NCI-H2107 treated with DMSO at 0.1 percent for 48 hours (cell line): ENCODE measurements at regions not wholly inside any gene's neighbourhood (a gene's known extent, or its start where the extent isn't known, plus 50 kb on each side); places are given as distances from the start of the nearest gene placed in this dataset.

Source experiments
- DNase-seq: peaks from one replicate; lab custom pipeline; 2025; ENCODE audit not compliant: unreplicated experiment; lab: John Stamatoyannopoulos, UW

DNA sequence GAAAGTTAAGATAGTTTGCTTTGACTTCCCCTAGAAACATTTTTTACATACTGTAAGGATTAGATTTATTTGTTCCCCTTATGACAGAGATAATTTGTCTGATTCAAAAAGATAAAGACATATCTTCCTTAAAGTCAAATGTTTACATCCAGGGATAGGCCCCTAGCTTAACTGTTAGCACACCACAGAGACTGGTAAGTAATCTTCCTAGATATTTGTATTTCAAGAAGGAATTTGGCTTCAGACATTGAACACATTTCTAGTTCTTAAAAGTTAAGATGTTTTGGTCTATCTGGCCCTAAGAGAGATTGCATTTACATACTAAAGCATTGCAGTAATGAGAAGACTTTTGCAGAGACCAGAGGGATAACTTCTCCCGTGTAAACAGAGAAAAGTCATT, 1201.1 kb upstream of the GJE1 start:
- DNase-seq = no peak

GRCh38 chr6:140929121-140929520, 1203.6 kb upstream of the GJE1 start:
- no peak for DNase-seq

DNA sequence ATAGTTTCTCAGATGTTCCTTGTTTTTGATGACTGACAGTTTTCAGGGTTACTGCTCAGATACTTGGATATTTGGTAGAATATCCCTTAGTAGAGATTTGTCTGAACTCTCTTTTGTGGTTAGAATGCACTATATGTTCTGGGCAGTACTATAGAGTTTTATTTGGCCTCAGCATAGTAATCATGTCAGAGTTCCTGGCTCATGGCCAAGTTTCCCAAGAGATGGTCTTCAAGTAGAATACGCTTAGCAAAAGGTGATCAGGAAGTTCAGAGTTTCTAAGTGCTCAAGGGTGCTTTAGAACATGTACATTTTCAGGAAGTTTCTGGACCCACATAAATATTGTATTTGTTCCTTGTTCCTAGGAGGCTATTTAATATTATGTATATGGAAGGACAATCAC, 1209.7 kb upstream of the GJE1 start:
- no peak for DNase-seq

DNA sequence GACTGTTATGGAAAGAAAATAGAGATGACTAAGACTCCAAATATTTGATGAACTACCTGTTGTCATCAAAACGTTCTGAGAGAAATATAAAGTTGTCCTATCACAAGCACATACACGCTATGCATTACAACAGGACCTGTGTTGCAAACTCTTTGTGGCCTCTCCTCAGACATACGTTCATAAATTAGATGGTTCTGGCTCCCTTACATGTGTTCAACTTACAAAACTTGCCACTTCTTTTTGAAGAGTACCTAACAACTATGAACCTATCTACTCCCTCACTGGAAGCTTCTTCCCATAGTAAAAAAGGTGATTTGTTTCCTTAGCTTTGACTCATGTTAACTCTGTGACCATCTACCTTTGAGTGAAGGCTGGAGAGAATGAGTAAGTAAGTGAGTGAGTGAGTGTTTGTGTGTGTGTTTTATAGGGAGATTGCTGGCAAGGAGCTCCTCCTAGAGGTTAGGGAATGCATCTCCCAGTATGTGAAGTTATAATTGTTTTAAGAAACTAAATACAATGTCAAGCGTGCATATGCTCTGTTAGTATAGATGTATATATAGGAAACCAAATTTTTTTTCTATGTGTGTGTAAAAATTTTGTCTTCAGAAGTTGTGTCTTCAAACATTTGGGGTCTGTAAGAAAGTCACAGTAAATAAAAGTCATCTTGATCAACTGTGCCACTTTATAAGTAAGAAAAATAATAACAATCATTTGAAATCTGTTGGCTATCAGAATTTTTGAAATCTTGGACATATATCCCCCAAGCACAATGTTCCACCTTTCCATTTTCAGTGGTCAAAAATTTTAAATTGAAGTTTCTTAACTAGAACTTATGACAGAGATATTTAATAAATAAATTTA, 1211.1 kb upstream of the GJE1 start:
- DNase-seq = peak; percentile 62

- DNase-seq = no peak
Observed at GRCh38 chr6:140917911-140918310, 1214.8 kb upstream of the GJE1 start.

DNA sequence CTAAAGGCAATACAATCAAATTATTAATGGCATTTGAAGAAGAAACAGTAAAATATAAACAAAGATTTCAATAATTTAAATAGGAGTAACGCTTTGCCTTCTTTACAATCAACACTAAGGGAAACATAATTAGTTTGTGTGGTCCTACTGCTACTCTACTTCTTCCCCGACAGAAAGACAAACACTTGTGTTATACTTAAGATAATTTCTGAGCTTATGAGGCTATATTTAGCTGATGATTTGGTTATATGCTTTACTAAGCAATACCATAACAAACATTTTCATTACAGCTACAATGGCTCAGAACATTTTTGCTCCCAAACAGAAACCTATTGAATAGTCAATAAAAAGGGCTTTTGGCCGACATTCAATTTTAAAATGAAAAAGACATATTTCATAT, 1217.2 kb upstream of the GJE1 start:
- DNase-seq = no peak

GRCh38 chr6:140915103-140915502, 1217.6 kb upstream of the GJE1 start:
- peak; percentile 27 for DNase-seq

DNA sequence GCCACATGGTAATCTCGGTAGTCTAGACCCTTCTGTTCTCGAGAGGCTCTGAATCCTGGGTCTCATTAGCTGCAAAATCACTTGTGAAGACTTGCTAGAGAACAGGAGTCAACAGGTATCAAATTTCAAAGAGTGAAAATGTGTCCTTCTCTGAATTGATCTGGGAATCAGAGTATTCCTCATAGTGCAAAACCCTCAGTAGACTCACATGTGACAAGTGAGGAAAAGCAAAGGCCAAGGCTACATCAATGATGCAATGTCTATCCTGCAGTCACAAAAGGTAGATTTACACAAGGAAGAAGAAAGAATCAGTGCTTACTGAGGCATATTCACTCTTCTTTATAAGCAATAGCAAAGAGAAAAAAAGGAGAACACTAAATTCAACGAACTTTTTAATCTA, 1220.0 kb upstream of the GJE1 start:
- DNase-seq = no peak

GRCh38 chr6:140909625-140910024, 1223.1 kb upstream of the GJE1 start:
- DNase-seq = no peak

- no peak for DNase-seq
Observed at GRCh38 chr6:140909156-140909555, 1223.6 kb upstream of the GJE1 start.

- no peak for DNase-seq
Observed at GRCh38 chr6:140908505-140908904, 1224.2 kb upstream of the GJE1 start.

GRCh38 chr6:140907235-140907634, 1225.5 kb upstream of the GJE1 start:
- DNase-seq = no peak

- no peak for DNase-seq
Observed at GRCh38 chr6:140905724-140906123, 1227.0 kb upstream of the GJE1 start.

- DNase-seq = no peak
Observed at GRCh38 chr6:140905050-140905449, 1227.7 kb upstream of the GJE1 start.

- no peak for DNase-seq
Observed at GRCh38 chr6:140897804-140898573, 1234.7 kb upstream of the GJE1 start.

GRCh38 chr6:140897349-140897748, 1235.4 kb upstream of the GJE1 start:
- DNase-seq = no peak

DNA sequence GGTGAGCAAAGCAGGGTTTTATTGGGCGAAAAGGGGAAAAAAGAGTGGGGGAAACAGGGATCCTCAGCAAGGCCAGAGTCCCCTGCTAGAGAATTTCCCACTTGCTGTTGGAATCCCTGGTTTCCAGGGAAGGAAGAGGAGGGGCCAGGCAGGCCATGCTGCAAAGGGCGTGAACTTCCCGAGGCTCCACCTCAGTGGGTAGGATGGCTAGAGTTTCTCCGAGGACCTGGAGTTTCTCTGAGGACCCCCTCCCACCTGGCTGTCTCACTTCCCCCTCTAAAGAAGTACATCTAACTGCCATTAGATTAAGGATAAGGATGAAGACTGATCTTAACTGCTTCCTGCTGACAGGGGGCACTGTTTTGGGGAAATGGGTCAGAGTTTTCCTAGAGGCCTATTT, 1239.3 kb upstream of the GJE1 start:
- DNase-seq = no peak

GRCh38 chr6:140879946-140880345, 1252.8 kb upstream of the GJE1 start:
- no peak for DNase-seq

- DNase-seq = no peak
Observed at GRCh38 chr6:140874066-140874465, 1258.7 kb upstream of the GJE1 start.

DNA sequence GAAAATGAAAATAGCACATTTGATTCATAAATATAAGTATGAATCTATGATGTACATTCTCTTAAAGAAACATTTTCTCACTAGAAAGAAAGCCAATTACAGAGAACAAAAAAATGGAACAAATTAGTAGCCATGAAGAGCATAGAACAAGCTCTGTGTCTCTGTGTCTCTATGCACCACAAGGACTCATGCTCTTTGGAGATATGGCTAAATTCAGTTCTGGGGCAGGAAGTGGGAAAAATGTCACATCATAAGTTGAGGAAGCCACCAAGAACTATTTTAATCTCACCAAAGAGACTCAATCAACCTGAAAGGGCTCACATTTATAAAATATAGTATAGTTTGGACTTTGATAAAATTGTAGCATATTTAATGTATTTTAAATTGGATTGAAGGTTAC, 1259.8 kb upstream of the GJE1 start:
- DNase-seq = no peak

DNA sequence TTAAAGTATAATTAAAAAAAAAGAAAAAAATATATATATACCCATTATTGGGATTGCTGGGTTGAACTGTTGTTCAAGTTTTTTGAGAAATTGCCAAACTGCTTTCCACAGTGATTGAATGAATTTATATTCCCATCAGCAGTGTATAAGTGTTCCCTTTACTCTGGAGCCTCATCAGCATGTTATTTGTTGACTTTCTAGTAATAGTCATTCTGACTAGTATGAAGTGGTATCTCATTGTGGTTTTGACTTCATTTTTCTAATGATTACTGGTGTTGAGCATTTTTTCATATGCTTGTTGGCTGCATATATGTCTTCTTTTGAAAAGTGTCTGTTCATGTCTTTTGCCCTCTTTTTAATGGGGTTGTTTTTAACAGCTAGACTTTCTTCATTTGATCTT, 1260.8 kb upstream of the GJE1 start:
- DNase-seq = no peak

DNA sequence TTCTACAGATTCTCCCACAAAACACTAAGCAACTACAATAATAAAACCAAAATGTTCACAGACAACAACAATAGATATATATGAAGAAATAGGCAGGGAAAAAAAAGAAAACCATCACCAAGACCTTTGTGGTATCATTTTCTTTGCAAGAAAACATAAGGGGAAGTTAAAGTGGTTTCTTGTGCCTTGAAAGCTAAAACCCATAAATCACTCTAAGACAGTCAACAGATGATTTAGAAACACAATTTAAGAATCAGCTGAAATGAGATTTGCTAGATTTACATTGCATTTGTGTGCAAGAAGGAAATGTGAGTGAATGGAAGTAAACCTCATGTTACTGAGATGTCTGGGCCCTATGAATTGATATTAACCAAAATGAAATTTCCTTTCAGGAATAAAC, 1265.4 kb upstream of the GJE1 start:
- DNase-seq = no peak
